ENCODE measurements at regions not wholly inside any gene's neighbourhood (a gene's known extent, or its start where the extent isn't known, plus 50 kb on each side); places are given as distances from the start of the nearest gene placed in this dataset.
A peak's percentile ranks its signal among the peaks of the same experiment; 100 is the strongest.
"Not testable (repeated sequence)": the region's sequence is repeated elsewhere in the genome, so short reads cannot be mapped to it uniquely, and the experiment has no call there.

- DNase-seq (ENCODE audit: low read depth in 4 of 4, low spot score in 2 of 4) = peak in 1 of 4 donors; percentile 2
These were observed 128.6 kb upstream of the CHST9 start for GRCh38 chr18:27313678-27314077.

- no peak for DNase-seq (ENCODE audit: low read depth in 4 of 4, low spot score in 2 of 4)
These were observed 127.7 kb upstream of the CHST9 start for GRCh38 chr18:27312853-27313252.

GRCh38 chr18:27312153-27312552, 127.0 kb upstream of the CHST9 start:
- DNase-seq (ENCODE audit: low read depth in 4 of 4, low spot score in 2 of 4) = no peak

- DNase-seq (ENCODE audit: low read depth in 4 of 4, low spot score in 2 of 4) = no peak
These were observed 126.0 kb upstream of the CHST9 start for GRCh38 chr18:27311114-27311513.

GRCh38 chr18:27301615-27302378, 116.7 kb upstream of the CHST9 start:
- no peak for DNase-seq (ENCODE audit: low read depth in 4 of 4, low spot score in 2 of 4)

- peak in 1 of 4 donors; percentile 34 for DNase-seq (ENCODE audit: low read depth in 4 of 4, low spot score in 2 of 4)
These were observed 113.2 kb upstream of the CHST9 start for GRCh38 chr18:27298214-27298804.

GRCh38 chr18:27285973-27286562, 101.0 kb upstream of the CHST9 start:
- DNase-seq (ENCODE audit: low read depth in 4 of 4, low spot score in 2 of 4) = not testable (repeated sequence)

- DNase-seq (ENCODE audit: low read depth in 4 of 4, low spot score in 2 of 4) = no peak
These were observed 93.0 kb upstream of the CHST9 start for GRCh38 chr18:27278131-27278530.

GRCh38 chr18:27277554-27277953, 92.4 kb upstream of the CHST9 start:
- no peak for DNase-seq (ENCODE audit: low read depth in 4 of 4, low spot score in 2 of 4)

- no peak for DNase-seq (ENCODE audit: low read depth in 4 of 4, low spot score in 2 of 4)
These were observed 91.8 kb upstream of the CHST9 start for GRCh38 chr18:27276886-27277285.

- DNase-seq (ENCODE audit: low read depth in 4 of 4, low spot score in 2 of 4) = no peak
These were observed 91.4 kb upstream of the CHST9 start for GRCh38 chr18:27276479-27276878.

GRCh38 chr18:27274901-27275300, 89.8 kb upstream of the CHST9 start:
- DNase-seq (ENCODE audit: low read depth in 4 of 4, low spot score in 2 of 4) = no peak

GRCh38 chr18:27270508-27270907, 85.4 kb upstream of the CHST9 start:
- no peak for DNase-seq (ENCODE audit: low read depth in 4 of 4, low spot score in 2 of 4)

GRCh38 chr18:27263369-27263768, 78.3 kb upstream of the CHST9 start:
- DNase-seq (ENCODE audit: low read depth in 4 of 4, low spot score in 2 of 4) = no peak

GRCh38 chr18:27261769-27262549, 76.9 kb upstream of the CHST9 start:
- no peak for DNase-seq (ENCODE audit: low read depth in 4 of 4, low spot score in 2 of 4)

- no peak for DNase-seq (ENCODE audit: low read depth in 4 of 4, low spot score in 2 of 4)
These were observed 68.5 kb upstream of the CHST9 start for GRCh38 chr18:27253571-27253970.

GRCh38 chr18:27250471-27250870, 65.4 kb upstream of the CHST9 start:
- DNase-seq (ENCODE audit: low read depth in 4 of 4, low spot score in 2 of 4) = no peak

- DNase-seq (ENCODE audit: low read depth in 4 of 4, low spot score in 2 of 4) = no peak
These were observed 64.8 kb upstream of the CHST9 start for GRCh38 chr18:27249933-27250332.

- no peak for DNase-seq (ENCODE audit: low read depth in 4 of 4, low spot score in 2 of 4)
These were observed 59.2 kb upstream of the CHST9 start for GRCh38 chr18:27244259-27244658.

- DNase-seq (ENCODE audit: low read depth in 4 of 4, low spot score in 2 of 4) = no peak
These were observed 57.4 kb upstream of the CHST9 start for GRCh38 chr18:27242392-27243047.

GRCh38 chr18:27240383-27240782, 55.3 kb upstream of the CHST9 start:
- DNase-seq (ENCODE audit: low read depth in 4 of 4, low spot score in 2 of 4) = no peak

Data from left renal cortex interstitium (tissue), 4 donors.